Mesendoderm (in vitro differentiated cells): ENCODE measurements at regions not wholly inside any gene's neighbourhood (a gene's known extent, or its start where the extent isn't known, plus 50 kb on each side); places are given as distances from the start of the nearest gene placed in this dataset.
A peak's percentile ranks its signal among the peaks of the same experiment; 100 is the strongest.

Experiments used
- DNase-seq: peaks from one replicate; pipeline ENCODE4 v3.0.0; 2013
- H2AK5ac ChIP-seq: 2 replicates; pipeline ENCODE4 v1.6.1; 2013; ENCODE audit warnings: low read length, inconsistent platforms
- H2BK120ac ChIP-seq: 2 replicates; pipeline ENCODE4 v1.6.1; 2013; ENCODE audit warnings: low read depth, mild to moderate bottlenecking, low read length, moderate library complexity, mixed read lengths
- H2BK15ac ChIP-seq: replicated peaks from 2 replicates; pipeline ENCODE4 v1.6.1; 2013; ENCODE audit warnings: low read depth, mild to moderate bottlenecking, moderate library complexity
- H2BK5ac ChIP-seq: 2 replicates; pipeline ENCODE4 v1.6.1; 2013; ENCODE audit warnings: low read length, inconsistent platforms
- H3K18ac ChIP-seq: 2 replicates; pipeline ENCODE4 v1.6.1; 2013; ENCODE audit warnings: mild to moderate bottlenecking, low read length, mixed read lengths
- H3K23ac ChIP-seq: one replicate; pipeline ENCODE4 v1.6.1; 2013; ENCODE audit warnings: low read length
- H3K27ac ChIP-seq: 2 replicates; pipeline ENCODE4 v1.5.1; 2013; ENCODE audit warnings: low read depth, mild to moderate bottlenecking, inconsistent platforms, low read length, moderate library complexity
- H3K27me3 ChIP-seq: 2 replicates; pipeline ENCODE4 v1.6.1; 2013; ENCODE audit warnings: low read length, control low read depth, mild to moderate bottlenecking, inconsistent platforms; ENCODE audit not compliant: insufficient read depth, poor library complexity
- H3K36me3 ChIP-seq: 2 replicates; pipeline ENCODE4 v1.6.1; 2013; ENCODE audit warnings: low read length, inconsistent platforms; ENCODE audit not compliant: control insufficient read depth, insufficient read depth
- H3K4ac ChIP-seq: one replicate; pipeline ENCODE4 v1.6.1; 2013; ENCODE audit warnings: low read depth, mild to moderate bottlenecking, low read length, moderate library complexity
- H3K4me1 ChIP-seq: 2 replicates; pipeline ENCODE4 v1.6.1; 2013; ENCODE audit warnings: low read depth, low read length, inconsistent platforms; ENCODE audit not compliant: control insufficient read depth
- H3K4me2 ChIP-seq: 2 replicates; pipeline ENCODE4 v1.6.1; 2013; ENCODE audit warnings: low read length
- H3K4me3 ChIP-seq: 2 replicates; pipeline ENCODE4 v1.5.1; 2013; ENCODE audit warnings: mild to moderate bottlenecking, low read length
- H3K56ac ChIP-seq: one replicate; pipeline ENCODE4 v1.6.1; 2013; ENCODE audit warnings: low read length
- H3K79me1 ChIP-seq: 2 replicates; pipeline ENCODE4 v1.6.1; 2013; ENCODE audit warnings: low read length, inconsistent platforms
- H3K79me2 ChIP-seq: 2 replicates; pipeline ENCODE4 v1.6.1; 2013; ENCODE audit warnings: mild to moderate bottlenecking, low read length; ENCODE audit not compliant: control insufficient read depth, insufficient read depth
- H3K9ac ChIP-seq: 2 replicates; pipeline ENCODE4 v1.6.1; 2013; ENCODE audit warnings: low read length, inconsistent platforms
- H4K5ac ChIP-seq: one replicate; pipeline ENCODE4 v1.6.1; 2013; ENCODE audit warnings: low read length
- H4K8ac ChIP-seq: one replicate; pipeline ENCODE4 v1.6.1; 2013; ENCODE audit warnings: low read depth, mild to moderate bottlenecking, control low read depth, low read length, moderate library complexity
- WGBS: extraction: QIAGEN DNeasy Blood & Tissue Kit; methylation state at CpG from one replicate; pipeline ENCODE4 v1.1.7; 2013; ENCODE audit warnings: low lambda C conversion rate, missing lambda C conversion rate; ENCODE audit not compliant: insufficient coverage; ENCODE audit errors: extremely low coverage; 5-methylcytosine and 5-hydroxymethylcytosine counted together

- no peak overlapping the region for H2AK5ac ChIP-seq
- H3K4me3 ChIP-seq: no peak overlapping the region
- H3K27me3 ChIP-seq: no peaks in the 10 kb centered on the region
- no peak overlapping the region for H2BK120ac ChIP-seq
- H3K23ac ChIP-seq: no peak overlapping the region
- no peaks in the 10 kb centered on the region for H3K36me3 ChIP-seq
- no peaks in the 10 kb centered on the region for H3K4me1 ChIP-seq
- no peak overlapping the region for H4K8ac ChIP-seq
- no peaks in the 10 kb centered on the region for H3K79me2 ChIP-seq
- no peak overlapping the region for H2BK5ac ChIP-seq
- H3K9ac ChIP-seq: no peak overlapping the region
- peak; percentile 26 for DNase-seq
- H3K27ac ChIP-seq: no peak overlapping the region
- no peak overlapping the region for H3K18ac ChIP-seq
- H2BK15ac ChIP-seq: no peak overlapping the region
- no peak overlapping the region for H3K4ac ChIP-seq
- H3K4me2 ChIP-seq: no peak overlapping the region
- no peak overlapping the region for H3K56ac ChIP-seq
- H3K79me1 ChIP-seq: no peaks in the 10 kb centered on the region
- WGBS: no CpG with 5 or more reads among the region's 3 CpGs
- no peak overlapping the region for H4K5ac ChIP-seq
Observed at GRCh38 chr4:177155454-177155853, 154.2 kb upstream of the NEIL3 start.

GRCh38 chr4:177159600-177159999 is 150.1 kb upstream of the NEIL3 start:
- Histone ChIP-seq H3K56ac (no peak overlapping the region), H2BK5ac (no peak overlapping the region), H3K4me2 (no peak overlapping the region), H3K36me3 (no peaks in the 10 kb centered on the region), H3K27ac (no peak overlapping the region), H4K8ac (no peak overlapping the region), H3K4me1 (no peaks in the 10 kb centered on the region), H2AK5ac (no peak overlapping the region), H3K79me1 (no peaks in the 10 kb centered on the region), H2BK15ac (no peak overlapping the region), H3K18ac (no peak overlapping the region), H3K4ac (no peak overlapping the region), H4K5ac (no peak overlapping the region), H3K9ac (no peak overlapping the region), H3K4me3 (no peak overlapping the region), H3K79me2 (no peaks in the 10 kb centered on the region), H3K23ac (no peak overlapping the region), H3K27me3 (no peaks in the 10 kb centered on the region), H2BK120ac (no peak overlapping the region)
- no peak for DNase-seq
- no CpG with 5 or more reads among the region's 6 CpGs for WGBS

- no peak overlapping the region for H3K56ac ChIP-seq
- no peak overlapping the region for H3K27ac ChIP-seq
- H2BK5ac ChIP-seq: no peak overlapping the region
- H2BK15ac ChIP-seq: no peak overlapping the region
- no peak overlapping the region for H3K18ac ChIP-seq
- no peak for DNase-seq
- H3K79me2 ChIP-seq: no peaks in the 10 kb centered on the region
- no peak overlapping the region for H3K9ac ChIP-seq
- H3K4me2 ChIP-seq: no peak overlapping the region
- H3K79me1 ChIP-seq: no peaks in the 10 kb centered on the region
- no peak overlapping the region for H3K4me3 ChIP-seq
- H3K36me3 ChIP-seq: no peaks in the 10 kb centered on the region
- H3K4me1 ChIP-seq: no peaks in the 10 kb centered on the region
- H3K23ac ChIP-seq: no peak overlapping the region
- no peak overlapping the region for H4K5ac ChIP-seq
- H3K27me3 ChIP-seq: no peaks in the 10 kb centered on the region
- H2AK5ac ChIP-seq: no peak overlapping the region
- no peak overlapping the region for H2BK120ac ChIP-seq
- no peak overlapping the region for H4K8ac ChIP-seq
- no peak overlapping the region for H3K4ac ChIP-seq
Observed at GRCh38 chr4:177161781-177162180, 147.9 kb upstream of the NEIL3 start.

GRCh38 chr4:177163532-177163931 is 146.1 kb upstream of the NEIL3 start:
- Histone ChIP-seq H3K56ac (no peak overlapping the region), H3K4ac (no peak overlapping the region), H2BK120ac (no peak overlapping the region), H3K4me2 (no peak overlapping the region), H3K23ac (no peak overlapping the region), H3K79me1 (no peaks in the 10 kb centered on the region), H3K79me2 (no peaks in the 10 kb centered on the region), H2BK15ac (no peak overlapping the region), H3K36me3 (no peaks in the 10 kb centered on the region), H2AK5ac (no peak overlapping the region), H3K4me1 (no peaks in the 10 kb centered on the region), H2BK5ac (no peak overlapping the region), H3K18ac (no peak overlapping the region), H3K27ac (no peak overlapping the region), H4K5ac (no peak overlapping the region), H3K9ac (no peak overlapping the region), H3K27me3 (no peaks in the 10 kb centered on the region), H3K4me3 (no peak overlapping the region), H4K8ac (no peak overlapping the region)
- WGBS: no CpG with 5 or more reads among the region's 4 CpGs
- DNase-seq: no peak

GRCh38 chr4:177171588-177171987 is 138.1 kb upstream of the NEIL3 start:
- no peak overlapping the region for H2BK15ac ChIP-seq
- H3K79me2 ChIP-seq: no peaks in the 10 kb centered on the region
- no peak overlapping the region for H3K4ac ChIP-seq
- no peak overlapping the region for H3K9ac ChIP-seq
- no peak overlapping the region for H2AK5ac ChIP-seq
- H3K36me3 ChIP-seq: no peaks in the 10 kb centered on the region
- no peak overlapping the region for H2BK5ac ChIP-seq
- no peak for DNase-seq
- no peak overlapping the region for H3K4me2 ChIP-seq
- H3K79me1 ChIP-seq: no peaks in the 10 kb centered on the region
- no peak overlapping the region for H3K4me3 ChIP-seq
- H3K4me1 ChIP-seq: no peaks in the 10 kb centered on the region
- WGBS: no CpG with 5 or more reads among the region's 5 CpGs
- H3K18ac ChIP-seq: no peak overlapping the region
- H3K27me3 ChIP-seq: no peaks in the 10 kb centered on the region
- no peak overlapping the region for H4K5ac ChIP-seq
- no peak overlapping the region for H2BK120ac ChIP-seq
- no peak overlapping the region for H4K8ac ChIP-seq
- no peak overlapping the region for H3K23ac ChIP-seq
- H3K27ac ChIP-seq: no peak overlapping the region
- no peak overlapping the region for H3K56ac ChIP-seq

GRCh38 chr4:177175473-177175872 is 134.2 kb upstream of the NEIL3 start:
- H3K9ac ChIP-seq: no peak overlapping the region
- no peaks in the 10 kb centered on the region for H3K4me1 ChIP-seq
- no peak overlapping the region for H3K18ac ChIP-seq
- DNase-seq: no peak
- H3K36me3 ChIP-seq: no peaks in the 10 kb centered on the region
- no peak overlapping the region for H3K4me2 ChIP-seq
- H3K27ac ChIP-seq: no peak overlapping the region
- H3K79me2 ChIP-seq: no peaks in the 10 kb centered on the region
- H2AK5ac ChIP-seq: no peak overlapping the region
- no peak overlapping the region for H2BK120ac ChIP-seq
- no CpG with 5 or more reads among the region's 3 CpGs for WGBS
- H3K56ac ChIP-seq: no peak overlapping the region
- H3K27me3 ChIP-seq: no peaks in the 10 kb centered on the region
- no peak overlapping the region for H2BK15ac ChIP-seq
- H4K5ac ChIP-seq: no peak overlapping the region
- no peak overlapping the region for H3K23ac ChIP-seq
- no peak overlapping the region for H2BK5ac ChIP-seq
- H4K8ac ChIP-seq: no peak overlapping the region
- no peak overlapping the region for H3K4me3 ChIP-seq
- no peaks in the 10 kb centered on the region for H3K79me1 ChIP-seq
- no peak overlapping the region for H3K4ac ChIP-seq
